GM12892 (cell line): ENCODE measurements at regions not wholly inside any gene's neighbourhood (a gene's known extent, or its start where the extent isn't known, plus 50 kb on each side); places are given as distances from the start of the nearest gene placed in this dataset.

Source experiments
- POLR2A ChIP-seq: IDR thresholded peaks from 2 replicates; pipeline ENCODE4 v1.6.1; 2011; ENCODE audit warnings: low read depth, low read length, control low read depth
- POLR2AphosphoS5 ChIP-seq: IDR thresholded peaks from 2 replicates; pipeline ENCODE4 v1.6.1; 2011; ENCODE audit warnings: low read depth, low read length, control low read depth
- TAF1 ChIP-seq: IDR thresholded peaks from 2 replicates; pipeline ENCODE4 v1.6.1; 2011; ENCODE audit warnings: low read depth, mild to moderate bottlenecking, control low read depth, low read length, borderline replicate concordance

- TF ChIP-seq POLR2A (no peak), POLR2AphosphoS5 (no peak), TAF1 (no peak)
Measured at GRCh38 chr1:10957133-10957532, 55.3 kb upstream of the TARDBP start.
